Thyroid gland (tissue), 4 donors: ENCODE measurements at regions not wholly inside any gene's neighbourhood (a gene's known extent, or its start where the extent isn't known, plus 50 kb on each side); places are given as distances from the start of the nearest gene placed in this dataset.

Source experiments
- CTCF ChIP-seq, 6 experiments: fragments of 200-600 bp in 3 of 6; fragments of 450-650 bp in 3 of 6; sonication (generic) in 3 of 6; IDR thresholded peaks; one replicate each; pipeline ENCODE4 v1.5.1; 2016 to 2019; ENCODE audit warnings: antibody characterized with exemption in 6 of 6, mild to moderate bottlenecking in 2 of 6, inconsistent platforms in 1 of 6, moderate library complexity in 1 of 6
- POLR2A ChIP-seq, 2 donors: fragments of 450-650 bp; IDR thresholded peaks; one replicate each; pipeline ENCODE4 v1.6.1; 2017; ENCODE audit warnings: antibody characterized with exemption in 2 of 2, mild to moderate bottlenecking in 2 of 2, moderate library complexity in 1 of 2

DNA sequence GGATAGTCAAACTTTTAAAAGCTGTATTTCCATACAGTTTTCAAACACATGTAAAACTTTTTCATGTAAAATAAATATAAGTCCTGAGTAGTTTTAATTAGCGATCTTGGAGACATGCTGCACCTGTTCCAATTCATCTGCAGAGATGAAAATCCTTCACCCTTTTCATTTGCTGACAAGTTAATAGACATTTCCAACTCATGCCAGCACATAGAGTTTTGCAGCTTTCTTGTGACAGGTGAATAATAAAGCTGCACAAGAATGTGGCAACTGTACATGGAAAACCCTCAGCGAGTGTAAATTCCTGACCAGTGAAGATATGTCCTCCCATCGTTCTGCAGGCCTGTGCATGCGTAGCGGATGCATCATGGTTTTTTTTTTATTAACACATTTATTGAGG is 771.4 kb downstream of the TDRD15 start:
- TF ChIP-seq CTCF (IDR thresholded peaks at IDR 0.05): no peak
- TF ChIP-seq POLR2A (IDR thresholded peaks at IDR 0.05): no peak
